WERI-Rb-1 (cell line): ENCODE measurements at regions not wholly inside any gene's neighbourhood (a gene's known extent, or its start where the extent isn't known, plus 50 kb on each side); places are given as distances from the start of the nearest gene placed in this dataset.

Experiments
- DNase-seq: peaks from one replicate; pipeline ENCODE4 v3.0.0-alpha.2; 2020
- H3K27ac ChIP-seq: fragments of 250-450 bp; sonication (Bioruptor Pico); 2 replicates; pipeline ENCODE4 v1.5.1; 2020; ENCODE audit warnings: mild to moderate bottlenecking, moderate library complexity
- H3K27me3 ChIP-seq: fragments of 250-450 bp; sonication (Bioruptor Pico); 2 replicates; pipeline ENCODE4 v1.5.1; 2021; ENCODE audit warnings: mild to moderate bottlenecking, low read depth, moderate library complexity; ENCODE audit not compliant: insufficient read depth, severe bottlenecking
- H3K36me3 ChIP-seq: fragments of 250-450 bp; sonication (Bioruptor Pico); 2 replicates; pipeline ENCODE4 v1.5.1; 2020; ENCODE audit warnings: mild to moderate bottlenecking, moderate library complexity
- H3K4me3 ChIP-seq: 2 replicates; pipeline ENCODE4 v1.5.1; 2011; ENCODE audit warnings: low read depth, mild to moderate bottlenecking, control low read depth, low read length
- H3K9me3 ChIP-seq: fragments of 250-450 bp; sonication (Bioruptor Pico); 2 replicates; pipeline ENCODE4 v1.5.1; 2021; ENCODE audit warnings: mild to moderate bottlenecking, moderate library complexity; ENCODE audit not compliant: severe bottlenecking
- TF ChIP-seq, protein P1 (sequence below): IDR thresholded peaks from 2 replicates; pipeline ENCODE4 v1.5.1; 2011; ENCODE audit warnings: low read depth, mild to moderate bottlenecking, control low read depth, inconsistent platforms, low read length

DNA sequence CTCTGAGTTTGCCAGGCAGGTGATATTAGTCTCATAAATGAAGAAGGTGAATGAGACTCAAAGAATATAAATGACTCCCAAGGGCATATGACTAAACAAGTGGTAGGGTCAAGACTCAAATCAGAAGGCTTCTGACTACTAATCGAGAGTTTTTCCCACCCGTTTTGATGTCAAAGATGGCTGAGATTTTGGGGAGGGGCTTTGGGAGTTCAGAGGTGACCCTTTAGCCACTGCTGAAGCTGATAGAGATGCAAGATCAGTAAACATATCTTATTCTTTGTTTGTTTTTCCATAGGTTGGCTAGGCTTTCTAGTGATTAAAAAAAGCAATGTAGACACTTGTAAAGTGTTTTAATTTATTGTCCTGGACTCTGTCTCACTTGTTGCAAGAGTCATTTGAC is 239.6 kb upstream of the PLEKHG7 start:
- Histone ChIP-seq H3K36me3 (no peaks in the 10 kb centered on the region), H3K27ac (no peak overlapping the region), H3K9me3 (no peaks in the 10 kb centered on the region), H3K4me3 (no peak overlapping the region), H3K27me3 (no peaks in the 10 kb centered on the region)
- no peak for DNase-seq
- TF ChIP-seq, protein P1, sequence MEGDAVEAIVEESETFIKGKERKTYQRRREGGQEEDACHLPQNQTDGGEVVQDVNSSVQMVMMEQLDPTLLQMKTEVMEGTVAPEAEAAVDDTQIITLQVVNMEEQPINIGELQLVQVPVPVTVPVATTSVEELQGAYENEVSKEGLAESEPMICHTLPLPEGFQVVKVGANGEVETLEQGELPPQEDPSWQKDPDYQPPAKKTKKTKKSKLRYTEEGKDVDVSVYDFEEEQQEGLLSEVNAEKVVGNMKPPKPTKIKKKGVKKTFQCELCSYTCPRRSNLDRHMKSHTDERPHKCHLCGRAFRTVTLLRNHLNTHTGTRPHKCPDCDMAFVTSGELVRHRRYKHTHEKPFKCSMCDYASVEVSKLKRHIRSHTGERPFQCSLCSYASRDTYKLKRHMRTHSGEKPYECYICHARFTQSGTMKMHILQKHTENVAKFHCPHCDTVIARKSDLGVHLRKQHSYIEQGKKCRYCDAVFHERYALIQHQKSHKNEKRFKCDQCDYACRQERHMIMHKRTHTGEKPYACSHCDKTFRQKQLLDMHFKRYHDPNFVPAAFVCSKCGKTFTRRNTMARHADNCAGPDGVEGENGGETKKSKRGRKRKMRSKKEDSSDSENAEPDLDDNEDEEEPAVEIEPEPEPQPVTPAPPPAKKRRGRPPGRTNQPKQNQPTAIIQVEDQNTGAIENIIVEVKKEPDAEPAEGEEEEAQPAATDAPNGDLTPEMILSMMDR, result no peak

GRCh38 chr12:92462527-92462926 is 240.3 kb upstream of the PLEKHG7 start:
- Histone ChIP-seq H3K4me3 (no peak overlapping the region), H3K9me3 (no peaks in the 10 kb centered on the region), H3K36me3 (no peaks in the 10 kb centered on the region), H3K27ac (no peak overlapping the region), H3K27me3 (no peaks in the 10 kb centered on the region)
- TF ChIP-seq, protein P1, result no peak
- DNase-seq, result no peak

- Histone ChIP-seq H3K36me3 (no peaks in the 10 kb centered on the region), H3K27ac (no peak overlapping the region), H3K9me3 (no peaks in the 10 kb centered on the region), H3K27me3 (no peaks in the 10 kb centered on the region), H3K4me3 (no peak overlapping the region)
- TF ChIP-seq, protein P1, result no peak
- no peak for DNase-seq
These were observed 240.7 kb upstream of the PLEKHG7 start for GRCh38 chr12:92462049-92462448.

GRCh38 chr12:92459850-92460249 is 242.9 kb upstream of the PLEKHG7 start:
- no peak for DNase-seq
- no peak overlapping the region for H3K27ac ChIP-seq

GRCh38 chr12:92458996-92459395 is 243.8 kb upstream of the PLEKHG7 start:
- no peaks in the 10 kb centered on the region for H3K9me3 ChIP-seq
- H3K27me3 ChIP-seq, result no peaks in the 10 kb centered on the region
- no peaks in the 10 kb centered on the region for H3K36me3 ChIP-seq
- no peak overlapping the region for H3K27ac ChIP-seq
- no peak overlapping the region for H3K4me3 ChIP-seq
- DNase-seq, result no peak
- TF ChIP-seq, protein P1, result no peak

More at GRCh38 chr12:92459850-92460249, 242.9 kb upstream of the PLEKHG7 start:
- no peaks in the 10 kb centered on the region for H3K27me3 ChIP-seq
- no peak overlapping the region for H3K4me3 ChIP-seq
- H3K36me3 ChIP-seq, result no peaks in the 10 kb centered on the region
- H3K9me3 ChIP-seq, result no peaks in the 10 kb centered on the region
- TF ChIP-seq, protein P1, result no peak

DNA sequence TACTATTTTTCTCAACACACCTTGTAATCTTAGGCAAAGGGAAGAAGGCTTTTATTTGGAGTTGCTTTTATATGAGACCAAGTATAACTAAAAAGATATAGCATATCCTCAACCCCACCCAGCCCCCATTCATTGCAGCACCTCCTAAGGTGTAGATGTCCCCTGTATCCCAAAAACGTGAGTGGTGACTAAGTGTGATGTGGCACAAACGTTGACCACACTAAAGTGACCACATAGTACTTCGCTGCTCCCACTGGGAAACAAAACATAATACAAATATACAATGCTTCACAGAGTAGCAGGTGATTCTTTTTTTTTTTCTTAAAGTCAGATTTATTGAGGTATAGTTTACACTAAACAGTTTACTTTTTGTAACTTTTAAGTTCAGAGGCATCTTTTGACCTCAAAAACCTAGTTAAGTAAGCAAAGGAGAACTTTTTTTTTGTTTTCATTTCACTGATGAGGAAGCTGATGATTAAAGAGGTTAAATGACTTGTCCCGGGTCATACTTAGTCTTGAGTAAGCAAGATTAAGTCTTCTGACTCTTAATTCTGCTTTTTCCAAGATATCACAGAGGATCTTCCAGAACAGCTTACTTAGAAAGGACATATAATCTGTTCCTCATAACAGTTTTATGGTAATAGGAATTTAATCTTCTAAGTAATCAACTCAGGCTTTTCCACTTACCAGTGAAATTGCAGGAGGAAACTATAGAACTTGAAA is 245.2 kb upstream of the PLEKHG7 start:
- Histone ChIP-seq H3K9me3 (no peaks in the 10 kb centered on the region), H3K27me3 (no peaks in the 10 kb centered on the region), H3K4me3 (no peak overlapping the region), H3K27ac (no peak overlapping the region), H3K36me3 (no peaks in the 10 kb centered on the region)
- no peak for DNase-seq
- TF ChIP-seq, protein P1, result no peak
